ENCODE measurements at regions not wholly inside any gene's neighbourhood (a gene's known extent, or its start where the extent isn't known, plus 50 kb on each side); places are given as distances from the start of the nearest gene placed in this dataset.

DNA sequence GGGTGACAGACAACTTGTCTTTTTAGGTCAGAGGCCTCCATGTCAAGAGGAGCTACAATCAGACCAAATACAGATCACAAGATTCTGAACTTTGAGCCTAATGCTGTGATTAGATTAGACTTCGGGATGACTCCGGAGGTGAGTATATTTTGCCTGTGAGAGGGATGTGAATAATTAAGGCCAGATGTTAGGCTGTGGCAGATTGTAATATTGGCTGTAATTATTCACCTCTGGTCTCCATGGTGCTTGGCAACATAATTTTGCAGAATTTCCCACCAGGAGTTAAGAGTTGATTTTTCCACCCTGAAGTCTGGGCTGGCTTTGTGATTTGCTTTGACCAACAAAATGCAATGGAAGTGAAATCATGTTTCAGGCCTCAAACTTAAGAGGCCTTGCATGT, 108.2 kb upstream of the CWC22 start:
- DNase-seq, result no peak

DNA sequence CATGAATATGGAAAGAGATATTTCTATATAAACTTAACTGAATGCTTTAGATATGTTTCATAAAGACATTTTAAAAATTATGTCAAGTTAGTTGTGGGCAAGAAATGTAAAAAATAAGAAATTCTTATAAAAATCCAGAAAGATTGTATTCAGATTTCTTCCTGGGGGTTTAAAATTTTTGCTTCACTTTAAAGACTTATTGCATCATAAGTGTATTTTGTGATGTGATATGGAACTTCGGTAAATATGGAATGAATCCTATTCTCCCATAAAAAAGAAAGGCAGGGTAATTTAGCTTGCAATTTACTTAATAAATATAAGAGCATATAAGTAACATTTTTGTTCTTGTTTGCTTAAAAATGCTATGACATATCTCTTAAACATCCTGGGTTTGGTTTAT, 104.8 kb upstream of the CWC22 start:
- DNase-seq, result no peak

DNA sequence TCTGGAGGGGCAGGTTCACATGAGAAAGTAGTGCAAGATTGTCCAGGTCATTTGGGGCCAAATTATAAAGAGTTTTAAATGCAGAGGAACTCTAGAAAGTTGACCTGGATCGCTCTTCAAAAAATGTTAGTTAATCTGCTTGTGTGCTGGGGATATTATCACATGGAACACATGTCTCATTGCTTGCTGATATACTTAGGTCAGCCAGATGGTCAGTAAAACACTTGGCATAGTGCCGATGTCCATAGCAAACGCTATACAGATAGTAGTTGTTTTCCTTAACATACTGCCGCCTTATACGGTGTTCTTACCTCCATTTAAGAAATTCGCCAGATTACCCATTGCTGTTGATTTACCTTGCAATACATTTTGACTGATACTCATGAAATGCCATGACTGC, 103.4 kb upstream of the CWC22 start:
- no peak for DNase-seq

- no peak for DNase-seq
These were observed 94.7 kb upstream of the CWC22 start for GRCh38 chr2:180101846-180102245.

GRCh38 chr2:180099308-180099707, 92.2 kb upstream of the CWC22 start:
- no peak for DNase-seq

- no peak for DNase-seq
These were observed 78.0 kb upstream of the CWC22 start for GRCh38 chr2:180085144-180085543.

DNA sequence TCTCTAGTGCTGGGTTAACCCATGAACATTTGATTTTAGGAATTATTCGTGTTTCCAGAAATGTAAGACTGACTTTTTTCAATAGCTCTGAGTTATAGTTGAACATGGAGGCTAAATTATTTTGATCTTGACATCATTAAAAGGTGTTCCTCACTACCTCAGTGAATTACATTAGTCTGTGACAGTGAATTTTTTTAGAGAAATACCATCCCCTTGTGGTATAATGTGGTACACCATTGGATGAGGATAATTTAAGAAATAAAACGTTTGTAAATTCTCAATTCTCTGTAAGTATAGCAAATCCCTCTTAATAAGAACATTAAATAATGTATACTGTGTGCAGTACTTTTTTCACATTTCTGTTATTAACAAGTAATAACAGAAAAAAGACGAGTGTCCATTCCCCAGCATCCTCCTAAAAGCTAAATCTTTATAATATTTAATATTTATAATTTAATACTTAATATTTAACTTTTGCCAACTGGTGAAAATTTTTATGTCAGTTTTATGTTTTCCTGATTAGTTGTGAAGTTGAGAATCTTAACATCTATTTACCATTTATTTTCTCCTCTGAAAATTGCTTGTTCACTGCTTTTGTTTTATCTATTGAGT, 70.3 kb upstream of the CWC22 start:
- no peak for DNase-seq

- DNase-seq, result no peak
These were observed 68.8 kb upstream of the CWC22 start for GRCh38 chr2:180075870-180076269.

DNA sequence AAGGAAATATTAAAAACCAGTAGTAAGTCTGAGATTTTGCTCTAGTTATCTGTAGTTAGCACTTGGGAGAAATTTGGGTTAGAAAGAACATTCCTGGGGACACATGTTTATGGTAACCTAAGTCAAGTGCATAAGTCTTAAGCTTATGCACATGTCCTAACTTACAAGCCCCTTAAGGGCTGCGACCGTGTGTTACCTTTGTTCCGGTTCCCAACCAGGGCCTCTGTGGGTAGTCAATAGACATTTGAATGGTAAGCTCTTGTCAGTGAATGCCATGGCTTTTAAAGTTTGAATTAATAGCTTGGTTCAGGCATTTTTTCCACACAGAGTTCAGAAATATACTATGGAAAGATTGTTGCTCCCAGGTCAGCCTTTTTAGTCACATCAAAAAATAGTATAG, 64.7 kb upstream of the CWC22 start:
- DNase-seq, result no peak

GRCh38 chr2:180063494-180064092, 56.5 kb upstream of the CWC22 start:
- DNase-seq, result no peak

GRCh38 chr2:180062178-180062577, 55.1 kb upstream of the CWC22 start:
- DNase-seq, result no peak

DNA sequence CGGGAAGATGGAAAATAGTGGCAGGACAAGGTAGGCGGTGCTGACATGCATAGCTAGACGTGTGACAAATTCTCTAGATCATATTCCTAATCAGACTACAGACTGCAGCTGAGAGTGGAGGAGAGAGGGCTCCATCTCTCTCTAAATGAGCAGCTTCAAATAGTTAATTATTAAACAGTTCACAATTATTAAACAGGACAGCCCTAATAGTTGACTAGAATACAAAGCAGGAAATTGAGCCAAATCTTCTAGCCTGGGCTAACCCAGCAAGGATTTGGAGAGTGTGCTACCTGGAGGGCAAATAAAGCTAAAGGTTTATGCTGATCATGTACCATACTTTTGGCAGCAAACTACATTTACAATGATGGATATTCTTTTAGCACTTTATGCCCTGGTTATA, 54.4 kb upstream of the CWC22 start:
- DNase-seq, result no peak

GRCh38 chr2:180061085-180061484, 54.0 kb upstream of the CWC22 start:
- DNase-seq, result no peak

GRCh38 chr2:180058993-180059392, 51.9 kb upstream of the CWC22 start:
- DNase-seq, result no peak

DNA sequence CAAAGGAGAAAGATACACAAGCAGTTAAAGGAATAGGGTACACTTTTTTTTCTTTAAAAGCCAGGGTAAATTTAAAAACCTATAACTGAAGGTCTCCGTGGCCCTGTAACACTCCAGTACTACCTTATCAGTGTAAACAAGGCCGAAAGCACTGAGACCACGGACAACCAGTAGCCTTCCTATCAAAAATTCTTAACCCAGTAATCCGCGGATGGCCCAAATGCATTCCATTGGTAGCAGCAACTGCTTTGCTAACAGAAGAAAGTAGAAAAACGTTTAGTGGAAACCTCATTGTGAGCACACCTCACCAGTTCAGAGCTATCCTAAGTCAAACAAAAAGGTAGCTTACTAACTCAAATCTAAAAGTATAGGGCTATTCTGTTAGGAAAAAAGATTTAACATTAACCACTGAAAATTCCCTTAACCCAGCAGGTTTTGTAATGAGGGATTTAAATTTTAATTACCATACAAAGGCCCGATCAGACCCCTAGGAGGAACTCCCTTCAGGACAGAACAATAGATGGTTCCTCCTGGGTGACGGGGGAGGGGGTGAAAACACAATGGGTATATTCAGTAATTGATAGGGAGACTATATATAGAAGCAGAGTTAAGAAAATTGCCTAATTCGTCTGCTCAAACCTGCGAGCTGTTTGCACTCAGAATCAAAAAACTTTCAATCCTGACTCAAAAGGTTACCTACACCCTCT, 50.8 kb upstream of the CWC22 start:
- DNase-seq, result no peak

Data from activated naive CD4-positive, alpha-beta T cell treated with Interleukin-2 at 50 U/mL for 16 hours (primary cell).